ENCODE measurements at regions not wholly inside any gene's neighbourhood (a gene's known extent, or its start where the extent isn't known, plus 50 kb on each side); places are given as distances from the start of the nearest gene placed in this dataset.
"Not testable (repeated sequence)": the region's sequence is repeated elsewhere in the genome, so short reads cannot be mapped to it uniquely, and the experiment has no call there.

GRCh38 chr2:33906129-33906528 lies 307.0 kb upstream of the FAM98A start:
- H3K27ac Mint-ChIP-seq; H3K4me3 Mint-ChIP-seq; H3K4me1 Mint-ChIP-seq; POLR2A ChIA-PET; CTCF ChIA-PET; H3K27me3 Mint-ChIP-seq (ENCODE audit: low read depth); ATAC-seq; DNase-seq (ENCODE audit: low spot score): not testable (repeated sequence)
- Mint-ChIP-seq H3K36me3 (peaks cover 18% of the 10 kb centered on the region), H3K9me3 (peaks cover 26% of the 10 kb centered on the region)
- TF ChIP-seq HMGA2 (CRISPR knock-in tag; IDR thresholded peaks at IDR 0.05): peak; percentile 97

DNA sequence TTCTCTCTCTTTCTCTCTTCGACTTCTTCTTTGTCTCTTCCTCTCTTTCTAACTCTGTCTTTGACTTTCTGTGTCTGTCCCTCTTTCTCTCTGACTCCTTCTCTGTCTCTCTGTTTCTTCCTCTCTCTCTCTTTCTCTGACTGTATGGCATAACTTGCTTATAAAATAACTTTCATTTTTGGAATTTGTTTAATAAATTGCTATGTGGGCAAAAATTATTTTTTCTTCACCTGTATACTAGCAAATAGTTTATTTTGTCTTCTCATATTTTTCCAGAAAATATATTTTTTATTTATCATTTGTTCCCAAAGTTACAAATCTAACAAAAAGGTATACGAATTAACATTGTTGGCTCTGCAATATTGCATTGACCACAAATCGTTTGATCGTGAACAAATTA lies 305.7 kb upstream of the FAM98A start:
- POLR2A ChIA-PET: no interaction called here
- H3K36me3 Mint-ChIP-seq: peaks cover 18% of the 10 kb centered on the region
- no peak overlapping the region for H3K4me3 Mint-ChIP-seq
- CTCF ChIA-PET: no interaction called here
- ATAC-seq: no peak
- DNase-seq (ENCODE audit: low spot score): no peak
- no peaks in the 10 kb centered on the region; the same call in 1 of the 2 replicates for H3K27me3 Mint-ChIP-seq (ENCODE audit: low read depth)
- TF ChIP-seq, protein P1, sequence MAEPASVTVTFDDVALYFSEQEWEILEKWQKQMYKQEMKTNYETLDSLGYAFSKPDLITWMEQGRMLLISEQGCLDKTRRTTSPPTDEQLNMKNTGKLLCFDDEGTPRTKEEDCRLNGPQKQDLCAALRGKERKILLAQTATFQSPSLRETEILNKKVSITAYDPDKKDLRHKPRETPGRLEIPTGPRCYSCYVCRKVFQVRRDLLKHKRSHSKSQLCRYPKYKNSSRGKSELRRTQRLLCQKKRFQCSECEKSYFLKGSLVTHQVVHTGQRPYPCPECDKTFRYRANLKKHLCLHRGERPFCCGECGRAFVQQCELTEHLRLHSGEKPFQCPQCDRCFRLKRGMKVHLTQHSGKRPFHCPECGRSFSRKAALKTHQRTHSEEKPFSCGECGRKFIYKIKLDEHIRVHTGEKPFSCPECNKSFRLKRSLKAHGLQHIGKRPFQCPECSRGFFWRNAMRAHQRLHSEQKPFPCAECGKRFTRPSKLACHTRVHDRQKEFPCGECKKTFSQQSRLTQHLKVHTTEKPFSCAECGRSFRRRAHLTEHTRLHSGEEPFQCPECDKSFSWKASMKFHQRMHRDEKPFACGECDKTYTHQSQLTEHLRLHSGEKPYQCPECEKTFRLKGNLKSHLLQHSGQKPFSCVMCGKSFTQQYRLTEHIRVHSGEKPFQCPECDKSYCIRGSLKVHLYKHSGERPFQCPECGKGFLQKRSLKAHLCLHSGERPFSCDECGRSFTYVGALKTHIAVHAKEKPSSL (CRISPR knock-in tag; conservative IDR thresholded peaks at IDR 0.05): no peak
- TF ChIP-seq NFE2L1 (CRISPR knock-in tag; IDR thresholded peaks at IDR 0.05) (no peak), ERG (CRISPR knock-in tag; IDR thresholded peaks at IDR 0.05) (no peak), TEAD4 (CRISPR knock-in tag; IDR thresholded peaks at IDR 0.05) (no peak), NFATC4 (CRISPR knock-in tag; IDR thresholded peaks at IDR 0.05) (no peak), IRF1 (CRISPR knock-in tag; IDR thresholded peaks at IDR 0.05) (no peak), STAT6 (CRISPR knock-in tag; conservative IDR thresholded peaks at IDR 0.05; ENCODE audit: low read depth) (no peak), ATF1 (CRISPR knock-in tag; IDR thresholded peaks at IDR 0.05) (no peak), FOXP1 (CRISPR knock-in tag; IDR thresholded peaks at IDR 0.05; ENCODE audit: borderline replicate concordance) (no peak)
- TF ChIP-seq, protein P2, sequence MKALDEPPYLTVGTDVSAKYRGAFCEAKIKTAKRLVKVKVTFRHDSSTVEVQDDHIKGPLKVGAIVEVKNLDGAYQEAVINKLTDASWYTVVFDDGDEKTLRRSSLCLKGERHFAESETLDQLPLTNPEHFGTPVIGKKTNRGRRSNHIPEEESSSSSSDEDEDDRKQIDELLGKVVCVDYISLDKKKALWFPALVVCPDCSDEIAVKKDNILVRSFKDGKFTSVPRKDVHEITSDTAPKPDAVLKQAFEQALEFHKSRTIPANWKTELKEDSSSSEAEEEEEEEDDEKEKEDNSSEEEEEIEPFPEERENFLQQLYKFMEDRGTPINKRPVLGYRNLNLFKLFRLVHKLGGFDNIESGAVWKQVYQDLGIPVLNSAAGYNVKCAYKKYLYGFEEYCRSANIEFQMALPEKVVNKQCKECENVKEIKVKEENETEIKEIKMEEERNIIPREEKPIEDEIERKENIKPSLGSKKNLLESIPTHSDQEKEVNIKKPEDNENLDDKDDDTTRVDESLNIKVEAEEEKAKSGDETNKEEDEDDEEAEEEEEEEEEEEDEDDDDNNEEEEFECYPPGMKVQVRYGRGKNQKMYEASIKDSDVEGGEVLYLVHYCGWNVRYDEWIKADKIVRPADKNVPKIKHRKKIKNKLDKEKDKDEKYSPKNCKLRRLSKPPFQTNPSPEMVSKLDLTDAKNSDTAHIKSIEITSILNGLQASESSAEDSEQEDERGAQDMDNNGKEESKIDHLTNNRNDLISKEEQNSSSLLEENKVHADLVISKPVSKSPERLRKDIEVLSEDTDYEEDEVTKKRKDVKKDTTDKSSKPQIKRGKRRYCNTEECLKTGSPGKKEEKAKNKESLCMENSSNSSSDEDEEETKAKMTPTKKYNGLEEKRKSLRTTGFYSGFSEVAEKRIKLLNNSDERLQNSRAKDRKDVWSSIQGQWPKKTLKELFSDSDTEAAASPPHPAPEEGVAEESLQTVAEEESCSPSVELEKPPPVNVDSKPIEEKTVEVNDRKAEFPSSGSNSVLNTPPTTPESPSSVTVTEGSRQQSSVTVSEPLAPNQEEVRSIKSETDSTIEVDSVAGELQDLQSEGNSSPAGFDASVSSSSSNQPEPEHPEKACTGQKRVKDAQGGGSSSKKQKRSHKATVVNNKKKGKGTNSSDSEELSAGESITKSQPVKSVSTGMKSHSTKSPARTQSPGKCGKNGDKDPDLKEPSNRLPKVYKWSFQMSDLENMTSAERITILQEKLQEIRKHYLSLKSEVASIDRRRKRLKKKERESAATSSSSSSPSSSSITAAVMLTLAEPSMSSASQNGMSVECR (CRISPR knock-in tag; IDR thresholded peaks at IDR 0.05; ENCODE audit: borderline replicate concordance): no peak
- TF ChIP-seq, protein P3, sequence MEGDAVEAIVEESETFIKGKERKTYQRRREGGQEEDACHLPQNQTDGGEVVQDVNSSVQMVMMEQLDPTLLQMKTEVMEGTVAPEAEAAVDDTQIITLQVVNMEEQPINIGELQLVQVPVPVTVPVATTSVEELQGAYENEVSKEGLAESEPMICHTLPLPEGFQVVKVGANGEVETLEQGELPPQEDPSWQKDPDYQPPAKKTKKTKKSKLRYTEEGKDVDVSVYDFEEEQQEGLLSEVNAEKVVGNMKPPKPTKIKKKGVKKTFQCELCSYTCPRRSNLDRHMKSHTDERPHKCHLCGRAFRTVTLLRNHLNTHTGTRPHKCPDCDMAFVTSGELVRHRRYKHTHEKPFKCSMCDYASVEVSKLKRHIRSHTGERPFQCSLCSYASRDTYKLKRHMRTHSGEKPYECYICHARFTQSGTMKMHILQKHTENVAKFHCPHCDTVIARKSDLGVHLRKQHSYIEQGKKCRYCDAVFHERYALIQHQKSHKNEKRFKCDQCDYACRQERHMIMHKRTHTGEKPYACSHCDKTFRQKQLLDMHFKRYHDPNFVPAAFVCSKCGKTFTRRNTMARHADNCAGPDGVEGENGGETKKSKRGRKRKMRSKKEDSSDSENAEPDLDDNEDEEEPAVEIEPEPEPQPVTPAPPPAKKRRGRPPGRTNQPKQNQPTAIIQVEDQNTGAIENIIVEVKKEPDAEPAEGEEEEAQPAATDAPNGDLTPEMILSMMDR (IDR thresholded peaks at IDR 0.05): no peak
- H3K4me1 Mint-ChIP-seq: no peaks in the 10 kb centered on the region
- peaks cover 26% of the 10 kb centered on the region for H3K9me3 Mint-ChIP-seq
- H3K27ac Mint-ChIP-seq: no peak overlapping the region

All from WTC11 (cell line).